Activated T-cell treated with anti-CD3 and anti-CD28 coated beads, Interleukin-2, amount 50 U/mL, for 4 hours (primary cell): ENCODE measurements at regions not wholly inside any gene's neighbourhood (a gene's known extent, or its start where the extent isn't known, plus 50 kb on each side); places are given as distances from the start of the nearest gene placed in this dataset.
"Not testable (repeated sequence)": the region's sequence is repeated elsewhere in the genome, so short reads cannot be mapped to it uniquely, and the experiment has no call there.

ENCODE experiments used
- ATAC-seq, 2 donors: fragments of 200-7000 bp; cut with Tn5 transposase; one replicate each; pipeline ENCODE4 v1.10.0; 2021
- DNase-seq: peaks from one replicate; pipeline ENCODE4 v3.0.0-alpha.2; 2020
- H3K27me3 Mint-ChIP-seq: one replicate; pipeline ENCODE4 v1.8.0; 2021; ENCODE audit warnings: low read depth, mixed read lengths
- H3K36me3 Mint-ChIP-seq: one replicate; pipeline ENCODE4 v1.8.0; 2022; ENCODE audit warnings: mixed read lengths; ENCODE audit not compliant: insufficient read depth
- H3K4me1 Mint-ChIP-seq: one replicate; pipeline ENCODE4 v1.8.0; 2021; ENCODE audit warnings: low read depth, mixed read lengths
- H3K4me3 Mint-ChIP-seq: one replicate; pipeline ENCODE4 v1.8.0; 2021; ENCODE audit warnings: mild to moderate bottlenecking, moderate library complexity, mixed read lengths
- H3K9me3 Mint-ChIP-seq: one replicate; pipeline ENCODE4 v1.8.0; 2021; ENCODE audit warnings: mixed read lengths

- ATAC-seq (no peak), DNase-seq (no peak)
- no peaks in the 10 kb centered on the region for H3K36me3 Mint-ChIP-seq
- no peaks in the 10 kb centered on the region for H3K4me1 Mint-ChIP-seq
- H3K27me3 Mint-ChIP-seq = no peaks in the 10 kb centered on the region
- no peak overlapping the region for H3K4me3 Mint-ChIP-seq
- H3K9me3 Mint-ChIP-seq = no peaks in the 10 kb centered on the region
These were observed 51.5 kb downstream of the CRPPA start for GRCh38 chr7:16369855-16370254.

DNA sequence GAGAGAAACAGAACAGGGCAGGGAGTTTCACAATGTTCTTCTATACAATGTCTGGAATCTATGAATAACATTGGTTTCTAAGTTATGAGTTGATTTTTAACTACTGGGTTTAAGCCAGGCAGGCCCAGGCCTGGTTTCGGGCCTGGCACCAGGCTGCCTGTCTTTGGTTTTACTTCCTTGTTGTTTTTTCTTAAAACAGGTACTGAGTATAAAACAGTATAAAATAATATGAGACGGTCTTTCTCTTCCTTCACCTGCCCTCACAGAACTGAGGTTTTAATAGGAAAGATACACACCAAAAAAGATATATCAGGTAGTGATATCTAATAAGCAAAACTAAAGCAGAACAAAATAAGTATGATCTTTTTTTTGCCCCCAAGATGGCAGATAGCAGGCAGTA lies 52.0 kb downstream of the CRPPA start:
- not testable (repeated sequence) for H3K4me3 Mint-ChIP-seq, ATAC-seq, H3K27me3 Mint-ChIP-seq, H3K9me3 Mint-ChIP-seq, H3K36me3 Mint-ChIP-seq, DNase-seq, H3K4me1 Mint-ChIP-seq

DNA sequence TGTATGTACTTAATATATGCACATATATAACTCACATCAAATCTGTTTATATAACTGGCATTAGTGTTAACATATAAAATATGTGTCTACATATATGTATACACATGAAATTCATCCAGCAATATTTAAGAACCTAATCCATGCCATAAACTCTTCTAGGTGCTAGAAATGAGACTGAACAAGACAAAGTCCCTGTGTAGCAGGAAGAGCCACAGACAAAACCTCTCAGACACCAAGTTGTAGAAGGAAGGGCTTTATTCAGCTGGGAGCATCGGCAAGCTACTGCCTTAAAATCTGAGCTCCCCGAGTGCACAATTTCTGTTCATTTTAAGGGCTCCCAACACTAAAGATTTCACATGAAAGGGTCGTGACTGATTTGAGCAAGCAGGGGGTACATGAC lies 52.5 kb downstream of the CRPPA start:
- no peak for ATAC-seq
- no peak overlapping the region for H3K4me3 Mint-ChIP-seq
- no peaks in the 10 kb centered on the region for H3K9me3 Mint-ChIP-seq
- H3K4me1 Mint-ChIP-seq = no peaks in the 10 kb centered on the region
- H3K36me3 Mint-ChIP-seq = no peaks in the 10 kb centered on the region
- no peaks in the 10 kb centered on the region for H3K27me3 Mint-ChIP-seq
- DNase-seq = no peak

DNA sequence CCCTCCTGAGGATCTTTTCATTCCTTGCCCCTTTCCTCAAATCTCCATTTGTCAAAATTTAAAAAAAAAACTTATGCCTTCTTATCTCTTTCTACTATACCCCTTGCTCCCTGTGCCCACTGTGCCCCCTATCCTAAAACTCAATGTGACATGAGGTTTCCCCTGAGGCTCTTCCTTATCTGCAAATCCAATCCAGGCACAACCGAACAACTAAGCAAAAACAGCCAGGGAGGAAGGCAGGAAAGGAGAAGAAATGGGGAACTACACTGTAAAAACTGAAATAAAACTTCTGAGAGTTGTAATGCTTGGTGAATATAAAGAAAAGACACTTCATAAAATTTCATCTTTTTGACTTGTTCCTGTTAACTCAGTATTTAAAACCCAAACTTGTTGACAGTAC lies 54.2 kb downstream of the CRPPA start:
- H3K4me1 Mint-ChIP-seq = no peaks in the 10 kb centered on the region
- no peaks in the 10 kb centered on the region for H3K27me3 Mint-ChIP-seq
- ATAC-seq (no peak), DNase-seq (no peak)
- H3K36me3 Mint-ChIP-seq = no peaks in the 10 kb centered on the region
- H3K9me3 Mint-ChIP-seq = no peaks in the 10 kb centered on the region
- no peak overlapping the region for H3K4me3 Mint-ChIP-seq

GRCh38 chr7:16365952-16366351 lies 55.4 kb downstream of the CRPPA start:
- no peak overlapping the region for H3K4me3 Mint-ChIP-seq
- no peaks in the 10 kb centered on the region for H3K36me3 Mint-ChIP-seq
- no peaks in the 10 kb centered on the region for H3K27me3 Mint-ChIP-seq
- ATAC-seq = no peak
- no peak for DNase-seq
- H3K9me3 Mint-ChIP-seq = no peaks in the 10 kb centered on the region
- no peaks in the 10 kb centered on the region for H3K4me1 Mint-ChIP-seq

GRCh38 chr7:16365177-16365576 lies 56.2 kb downstream of the CRPPA start:
- H3K9me3 Mint-ChIP-seq = no peaks in the 10 kb centered on the region
- no peaks in the 10 kb centered on the region for H3K27me3 Mint-ChIP-seq
- H3K4me3 Mint-ChIP-seq = no peak overlapping the region
- no peak for ATAC-seq
- DNase-seq = no peak
- no peaks in the 10 kb centered on the region for H3K36me3 Mint-ChIP-seq
- H3K4me1 Mint-ChIP-seq = no peaks in the 10 kb centered on the region

DNA sequence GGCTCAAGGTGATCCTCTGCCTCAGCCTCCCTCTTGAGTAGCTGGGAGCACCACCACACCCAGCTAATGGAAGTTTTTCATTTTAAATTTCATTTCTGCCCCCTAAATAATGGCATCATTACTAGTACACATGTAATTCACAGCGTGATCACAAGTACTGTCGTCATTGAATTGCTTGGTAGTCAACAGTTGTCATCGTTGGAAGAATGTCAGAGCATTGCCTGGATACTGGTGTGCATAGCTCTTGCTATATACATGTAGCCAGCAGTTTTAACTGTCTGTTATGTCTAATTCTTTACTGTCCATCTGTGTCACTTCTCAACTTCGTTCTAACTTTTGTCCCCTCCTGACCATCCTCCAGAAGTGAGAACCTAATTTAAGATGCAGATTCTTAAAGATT lies 62.1 kb downstream of the CRPPA start:
- Mint-ChIP-seq H3K9me3 (no peaks in the 10 kb centered on the region), H3K27me3 (no peaks in the 10 kb centered on the region), H3K4me1 (no peaks in the 10 kb centered on the region), H3K36me3 (no peaks in the 10 kb centered on the region), H3K4me3 (no peak overlapping the region)
- ATAC-seq = no peak
- DNase-seq = no peak

DNA sequence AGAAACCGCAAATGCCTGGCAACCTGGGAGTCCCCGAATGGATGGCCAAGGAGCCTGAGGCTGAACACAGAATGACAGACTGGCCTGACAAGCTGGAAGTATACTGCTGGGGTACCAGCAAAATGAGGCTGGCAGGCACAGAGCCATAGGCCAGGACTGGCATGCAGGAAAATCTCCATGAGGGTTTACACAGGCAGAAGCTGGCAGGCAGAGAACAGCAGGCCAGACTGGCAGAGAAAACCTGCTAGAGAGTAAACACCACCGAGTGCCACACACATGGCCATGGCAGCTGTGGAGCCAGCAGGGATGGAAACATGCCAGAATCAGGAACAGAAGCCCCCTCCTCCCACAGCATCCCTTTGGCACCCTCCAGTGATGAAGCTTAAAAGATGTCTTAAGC lies 63.4 kb downstream of the CRPPA start:
- ATAC-seq = no peak
- Mint-ChIP-seq H3K27me3 (no peaks in the 10 kb centered on the region), H3K36me3 (no peaks in the 10 kb centered on the region), H3K9me3 (no peaks in the 10 kb centered on the region), H3K4me1 (no peaks in the 10 kb centered on the region), H3K4me3 (no peak overlapping the region)
- no peak for DNase-seq

GRCh38 chr7:16357474-16357873 lies 63.9 kb downstream of the CRPPA start:
- ATAC-seq (no peak), DNase-seq (no peak)
- Mint-ChIP-seq H3K4me3 (no peak overlapping the region), H3K9me3 (no peaks in the 10 kb centered on the region), H3K4me1 (no peaks in the 10 kb centered on the region), H3K36me3 (no peaks in the 10 kb centered on the region), H3K27me3 (no peaks in the 10 kb centered on the region)

GRCh38 chr7:16356301-16356958 lies 64.9 kb downstream of the CRPPA start:
- Mint-ChIP-seq H3K27me3 (no peaks in the 10 kb centered on the region), H3K4me3 (no peak overlapping the region), H3K4me1 (no peaks in the 10 kb centered on the region), H3K9me3 (no peaks in the 10 kb centered on the region), H3K36me3 (no peaks in the 10 kb centered on the region)
- no peak for ATAC-seq
- DNase-seq = no peak

- H3K4me3 Mint-ChIP-seq = no peak overlapping the region
- no peaks in the 10 kb centered on the region for H3K4me1 Mint-ChIP-seq
- DNase-seq = no peak
- no peak for ATAC-seq
- peaks cover 10% of the 10 kb centered on the region for H3K9me3 Mint-ChIP-seq
- no peaks in the 10 kb centered on the region for H3K27me3 Mint-ChIP-seq
- no peaks in the 10 kb centered on the region for H3K36me3 Mint-ChIP-seq
These were observed 66.8 kb downstream of the CRPPA start for GRCh38 chr7:16354573-16354972.

DNA sequence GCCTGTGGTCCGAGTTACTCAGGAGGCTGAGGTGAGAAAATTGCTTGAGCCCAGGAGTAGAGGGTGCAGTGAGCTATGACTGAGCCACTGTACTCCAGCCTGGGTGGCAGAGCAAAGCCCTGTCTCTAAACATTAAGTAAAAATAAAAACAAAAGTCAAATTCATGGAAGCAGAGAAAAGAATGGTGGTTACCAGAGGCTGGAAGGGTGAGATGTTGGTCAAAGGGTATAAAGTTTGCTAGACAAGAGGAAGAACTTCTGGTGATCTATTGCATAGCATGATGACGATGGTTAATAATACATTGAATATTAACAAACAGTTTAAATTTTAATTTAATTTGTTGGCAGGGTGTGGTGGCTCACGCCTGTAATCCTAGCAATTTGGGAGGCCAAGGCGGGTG lies 68.1 kb downstream of the CRPPA start:
- H3K4me1 Mint-ChIP-seq = no peaks in the 10 kb centered on the region
- H3K9me3 Mint-ChIP-seq = peaks cover 17% of the 10 kb centered on the region
- ATAC-seq (no peak), DNase-seq (no peak)
- H3K36me3 Mint-ChIP-seq = no peaks in the 10 kb centered on the region
- no peak overlapping the region for H3K4me3 Mint-ChIP-seq
- H3K27me3 Mint-ChIP-seq = no peaks in the 10 kb centered on the region

GRCh38 chr7:16350634-16351033 lies 70.7 kb downstream of the CRPPA start:
- Mint-ChIP-seq H3K4me1 (no peaks in the 10 kb centered on the region), H3K9me3 (peaks cover 17% of the 10 kb centered on the region), H3K4me3 (no peak overlapping the region), H3K36me3 (no peaks in the 10 kb centered on the region), H3K27me3 (no peaks in the 10 kb centered on the region)
- DNase-seq (no peak), ATAC-seq (no peak)

GRCh38 chr7:16348251-16348650 lies 73.1 kb downstream of the CRPPA start:
- DNase-seq (no peak), ATAC-seq (no peak)
- Mint-ChIP-seq H3K4me3 (no peak overlapping the region), H3K36me3 (peaks cover 1% of the 10 kb centered on the region), H3K9me3 (peaks cover 32% of the 10 kb centered on the region), H3K27me3 (no peaks in the 10 kb centered on the region), H3K4me1 (no peaks in the 10 kb centered on the region)

GRCh38 chr7:16347827-16348192 lies 73.5 kb downstream of the CRPPA start:
- Mint-ChIP-seq H3K4me1 (no peaks in the 10 kb centered on the region), H3K4me3 (no peak overlapping the region), H3K9me3 (peaks cover 33% of the 10 kb centered on the region), H3K27me3 (no peaks in the 10 kb centered on the region), H3K36me3 (peaks cover 1% of the 10 kb centered on the region)
- ATAC-seq (no peak), DNase-seq (no peak)
